ENCODE measurements at regions not wholly inside any gene's neighbourhood (a gene's known extent, or its start where the extent isn't known, plus 50 kb on each side); places are given as distances from the start of the nearest gene placed in this dataset.

GRCh38 chr13:111963031-111963430, 103.9 kb upstream of the SOX1 start:
- no peaks in the 10 kb centered on the region for H3K9me3 Mint-ChIP-seq (ENCODE audit: unreplicated experiment)
- H3K4me3 Mint-ChIP-seq (ENCODE audit: unreplicated experiment): no peak overlapping the region
- H3K36me3 Mint-ChIP-seq (ENCODE audit: low read depth, unreplicated experiment): no peaks in the 10 kb centered on the region
- H3K27me3 Mint-ChIP-seq (ENCODE audit: unreplicated experiment): no peaks in the 10 kb centered on the region
- DNase-seq (ENCODE audit: low spot score): no peak
- TF ChIP-seq, protein P1, sequence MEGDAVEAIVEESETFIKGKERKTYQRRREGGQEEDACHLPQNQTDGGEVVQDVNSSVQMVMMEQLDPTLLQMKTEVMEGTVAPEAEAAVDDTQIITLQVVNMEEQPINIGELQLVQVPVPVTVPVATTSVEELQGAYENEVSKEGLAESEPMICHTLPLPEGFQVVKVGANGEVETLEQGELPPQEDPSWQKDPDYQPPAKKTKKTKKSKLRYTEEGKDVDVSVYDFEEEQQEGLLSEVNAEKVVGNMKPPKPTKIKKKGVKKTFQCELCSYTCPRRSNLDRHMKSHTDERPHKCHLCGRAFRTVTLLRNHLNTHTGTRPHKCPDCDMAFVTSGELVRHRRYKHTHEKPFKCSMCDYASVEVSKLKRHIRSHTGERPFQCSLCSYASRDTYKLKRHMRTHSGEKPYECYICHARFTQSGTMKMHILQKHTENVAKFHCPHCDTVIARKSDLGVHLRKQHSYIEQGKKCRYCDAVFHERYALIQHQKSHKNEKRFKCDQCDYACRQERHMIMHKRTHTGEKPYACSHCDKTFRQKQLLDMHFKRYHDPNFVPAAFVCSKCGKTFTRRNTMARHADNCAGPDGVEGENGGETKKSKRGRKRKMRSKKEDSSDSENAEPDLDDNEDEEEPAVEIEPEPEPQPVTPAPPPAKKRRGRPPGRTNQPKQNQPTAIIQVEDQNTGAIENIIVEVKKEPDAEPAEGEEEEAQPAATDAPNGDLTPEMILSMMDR (IDR thresholded peaks at IDR 0.05; ENCODE audit: unreplicated experiment): no peak
- H3K27ac Mint-ChIP-seq (ENCODE audit: unreplicated experiment): no peak overlapping the region
- no peaks in the 10 kb centered on the region for H3K4me1 Mint-ChIP-seq (ENCODE audit: unreplicated experiment)

- Mint-ChIP-seq H3K9me3 (ENCODE audit: unreplicated experiment) (no peaks in the 10 kb centered on the region), H3K27ac (ENCODE audit: unreplicated experiment) (no peak overlapping the region), H3K36me3 (ENCODE audit: low read depth, unreplicated experiment) (no peaks in the 10 kb centered on the region), H3K27me3 (ENCODE audit: unreplicated experiment) (no peaks in the 10 kb centered on the region), H3K4me3 (ENCODE audit: unreplicated experiment) (no peak overlapping the region), H3K4me1 (ENCODE audit: unreplicated experiment) (no peaks in the 10 kb centered on the region)
- TF ChIP-seq, protein P1 (IDR thresholded peaks at IDR 0.05; ENCODE audit: unreplicated experiment): no peak
- no peak for DNase-seq (ENCODE audit: low spot score)
Measured at GRCh38 chr13:111964411-111965035, 102.4 kb upstream of the SOX1 start.

GRCh38 chr13:111965466-111966214, 101.3 kb upstream of the SOX1 start:
- Mint-ChIP-seq H3K4me1 (ENCODE audit: unreplicated experiment) (no peaks in the 10 kb centered on the region), H3K9me3 (ENCODE audit: unreplicated experiment) (no peaks in the 10 kb centered on the region), H3K27ac (ENCODE audit: unreplicated experiment) (no peak overlapping the region), H3K4me3 (ENCODE audit: unreplicated experiment) (no peak overlapping the region), H3K27me3 (ENCODE audit: unreplicated experiment) (no peaks in the 10 kb centered on the region), H3K36me3 (ENCODE audit: low read depth, unreplicated experiment) (no peaks in the 10 kb centered on the region)
- TF ChIP-seq, protein P1 (IDR thresholded peaks at IDR 0.05; ENCODE audit: unreplicated experiment): no peak
- no peak for DNase-seq (ENCODE audit: low spot score)

DNA sequence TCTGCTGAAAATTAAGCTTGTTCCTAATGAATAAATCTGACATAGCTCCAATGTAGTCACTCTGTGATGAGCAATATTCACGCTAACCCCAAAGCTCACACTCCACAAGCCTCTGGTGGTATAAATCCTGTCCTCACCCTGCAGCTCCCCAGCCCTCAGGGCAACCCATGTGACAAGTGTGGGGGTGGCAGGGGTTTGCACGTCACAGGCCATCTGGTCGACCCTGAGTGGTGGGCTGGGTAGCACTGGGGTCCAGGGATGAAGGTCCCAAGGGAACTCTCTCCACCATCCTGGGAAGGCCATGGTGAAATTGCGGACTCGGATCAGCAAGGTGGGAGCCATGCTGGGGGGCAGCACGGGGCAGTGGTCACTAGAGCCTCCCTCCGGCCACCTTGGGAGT, 100.0 kb upstream of the SOX1 start:
- H3K27me3 Mint-ChIP-seq (ENCODE audit: unreplicated experiment): peaks cover 2% of the 10 kb centered on the region
- no peaks in the 10 kb centered on the region for H3K4me1 Mint-ChIP-seq (ENCODE audit: unreplicated experiment)
- H3K36me3 Mint-ChIP-seq (ENCODE audit: low read depth, unreplicated experiment): no peaks in the 10 kb centered on the region
- H3K27ac Mint-ChIP-seq (ENCODE audit: unreplicated experiment): no peak overlapping the region
- no peak overlapping the region for H3K4me3 Mint-ChIP-seq (ENCODE audit: unreplicated experiment)
- DNase-seq (ENCODE audit: low spot score): no peak
- H3K9me3 Mint-ChIP-seq (ENCODE audit: unreplicated experiment): no peaks in the 10 kb centered on the region
- TF ChIP-seq, protein P1 (IDR thresholded peaks at IDR 0.05; ENCODE audit: unreplicated experiment): no peak

- TF ChIP-seq, protein P1 (IDR thresholded peaks at IDR 0.05; ENCODE audit: unreplicated experiment): no peak
- no peaks in the 10 kb centered on the region for H3K4me1 Mint-ChIP-seq (ENCODE audit: unreplicated experiment)
- peaks cover 2% of the 10 kb centered on the region for H3K27me3 Mint-ChIP-seq (ENCODE audit: unreplicated experiment)
- no peak overlapping the region for H3K4me3 Mint-ChIP-seq (ENCODE audit: unreplicated experiment)
- no peak overlapping the region for H3K27ac Mint-ChIP-seq (ENCODE audit: unreplicated experiment)
- no peaks in the 10 kb centered on the region for H3K36me3 Mint-ChIP-seq (ENCODE audit: low read depth, unreplicated experiment)
- no peaks in the 10 kb centered on the region for H3K9me3 Mint-ChIP-seq (ENCODE audit: unreplicated experiment)
- DNase-seq (ENCODE audit: low spot score): no peak
Measured at GRCh38 chr13:111967572-111968201, 99.3 kb upstream of the SOX1 start.

Data from endothelial cell (in vitro differentiated cells).